HEK293 (cell line): ENCODE measurements at regions not wholly inside any gene's neighbourhood (a gene's known extent, or its start where the extent isn't known, plus 50 kb on each side); places are given as distances from the start of the nearest gene placed in this dataset.

Experiments
- CTCF ChIA-PET: fragments of 350-600 bp; formaldehyde crosslinking; extraction: SDS; loops from one replicate; lab custom pipeline; 2021; ENCODE audit warnings: antibody characterized with exemption; lab: Yijun Ruan, JAX
- POLR2A ChIA-PET: fragments of 300-600 bp; formaldehyde crosslinking; extraction: SDS; loops from one replicate; lab custom pipeline; 2020; ENCODE audit warnings: antibody characterized with exemption, inconsistent platforms; lab: Yijun Ruan, JAX
- H3K27ac ChIP-seq: fragments of 200-500 bp; sonication (Bioruptor generic); 2 replicates; pipeline ENCODE4 v1.5.1; 2014; ENCODE audit warnings: low read depth, low read length, control low read depth, inconsistent platforms; ENCODE audit errors: extremely low read depth
- H3K36me3 ChIP-seq, 2 experiments: fragments of 200-500 bp in 1 of 2; sonication (Bioruptor generic) in 1 of 2; 1 replicate in 1 of 2; 2 replicates in 1 of 2; pipeline ENCODE4 v1.5.1; 2014 to 2017; ENCODE audit warnings: inconsistent platforms in 2 of 2, low read length in 2 of 2; ENCODE audit not compliant: control insufficient read depth in 2 of 2, insufficient read depth in 1 of 2
- H3K4me1 ChIP-seq: fragments of 200-500 bp; sonication (Bioruptor generic); 2 replicates; pipeline ENCODE4 v1.5.1; 2014; ENCODE audit warnings: mild to moderate bottlenecking, low read length, inconsistent platforms; ENCODE audit not compliant: control insufficient read depth, insufficient read depth
- H3K4me3 ChIP-seq: 2 replicates; pipeline ENCODE4 v1.5.1; 2011; ENCODE audit warnings: low read depth, mild to moderate bottlenecking, control low read depth, low read length, moderate library complexity
- H3K9me3 ChIP-seq: fragments of 200-500 bp; sonication (Bioruptor generic); 2 replicates; pipeline ENCODE4 v1.5.1; 2014; ENCODE audit warnings: low read depth, low read length, inconsistent platforms; ENCODE audit not compliant: control insufficient read depth, insufficient read depth
- GLI4 ChIP-seq: fragments of 450-650 bp; formaldehyde crosslinking; IDR thresholded peaks from 2 replicates; pipeline ENCODE4 v1.5.1; 2016; ENCODE audit warnings: missing biosample characterization, missing genetic modification characterization
- GLIS1 ChIP-seq: fragments of 450-650 bp; formaldehyde crosslinking; IDR thresholded peaks from 2 replicates; pipeline ENCODE4 v1.5.1; 2016; ENCODE audit warnings: missing biosample characterization, missing genetic modification characterization
- HOXD13 ChIP-seq: sonication (generic); formaldehyde crosslinking; IDR thresholded peaks from 2 replicates; pipeline ENCODE4 v1.8.0; 2022; ENCODE audit warnings: missing genetic modification reagents, borderline replicate concordance
- KLF16 ChIP-seq: fragments of 450-650 bp; formaldehyde crosslinking; IDR thresholded peaks from 2 replicates; pipeline ENCODE4 v1.5.1; 2017; ENCODE audit warnings: missing biosample characterization, missing genetic modification characterization
- SP3 ChIP-seq: fragments of 450-650 bp; formaldehyde crosslinking; IDR thresholded peaks from 2 replicates; pipeline ENCODE4 v1.5.1; 2016; ENCODE audit warnings: missing biosample characterization, missing genetic modification characterization
- ZNF132 ChIP-seq: fragments of 450-650 bp; formaldehyde crosslinking; IDR thresholded peaks from 2 replicates; pipeline ENCODE4 v1.5.1; 2017; ENCODE audit warnings: missing biosample characterization, missing genetic modification characterization, borderline replicate concordance
- ZNF23 ChIP-seq: fragments of 450-650 bp; formaldehyde crosslinking; IDR thresholded peaks from 2 replicates; pipeline ENCODE4 v1.5.1; 2016; ENCODE audit warnings: missing biosample characterization, missing genetic modification characterization, borderline replicate concordance
- ZNF239 ChIP-seq: fragments of 450-650 bp; formaldehyde crosslinking; IDR thresholded peaks from 2 replicates; pipeline ENCODE4 v1.5.1; 2016; ENCODE audit warnings: missing biosample characterization, missing genetic modification characterization
- ZNF311 ChIP-seq: fragments of 450-650 bp; formaldehyde crosslinking; IDR thresholded peaks from 2 replicates; pipeline ENCODE4 v1.5.1; 2017; ENCODE audit warnings: missing biosample characterization, missing genetic modification characterization, borderline replicate concordance
- ZNF423 ChIP-seq: fragments of 450-650 bp; formaldehyde crosslinking; IDR thresholded peaks from 2 replicates; pipeline ENCODE4 v1.5.1; 2016; ENCODE audit warnings: missing biosample characterization, missing genetic modification characterization
- ZNF433 ChIP-seq: fragments of 450-650 bp; formaldehyde crosslinking; IDR thresholded peaks from 2 replicates; pipeline ENCODE4 v1.5.1; 2016; ENCODE audit warnings: missing biosample characterization, missing genetic modification characterization, low read depth
- ZNF664 ChIP-seq: fragments of 450-650 bp; formaldehyde crosslinking; IDR thresholded peaks from 2 replicates; pipeline ENCODE4 v1.5.1; 2016; ENCODE audit warnings: missing biosample characterization, missing genetic modification characterization
- ZNF670 ChIP-seq: fragments of 450-650 bp; formaldehyde crosslinking; IDR thresholded peaks from 2 replicates; pipeline ENCODE4 v1.5.1; 2016; ENCODE audit warnings: missing biosample characterization, missing genetic modification characterization, low read depth
- ZNF776 ChIP-seq: fragments of 450-650 bp; formaldehyde crosslinking; IDR thresholded peaks from 2 replicates; pipeline ENCODE4 v1.5.0; 2017; ENCODE audit warnings: missing biosample characterization, missing genetic modification characterization, borderline replicate concordance
- TF ChIP-seq, protein P1 (sequence below): fragments of 450-650 bp; formaldehyde crosslinking; IDR thresholded peaks from 2 replicates; pipeline ENCODE4 v1.5.1; 2016; ENCODE audit warnings: missing biosample characterization, missing genetic modification characterization
- TF ChIP-seq, protein P2 (sequence below): sonication (generic); formaldehyde crosslinking; IDR thresholded peaks from 2 replicates; pipeline ENCODE4 v1.8.1; 2022; ENCODE audit warnings: mild to moderate bottlenecking, moderate library complexity, missing genetic modification reagents
- TF ChIP-seq, protein P3 (sequence below): fragments of 450-650 bp; formaldehyde crosslinking; IDR thresholded peaks from 2 replicates; pipeline ENCODE4 v1.5.1; 2017; ENCODE audit warnings: missing biosample characterization, missing genetic modification characterization
- TF ChIP-seq, protein P4 (sequence below): fragments of 450-650 bp; formaldehyde crosslinking; IDR thresholded peaks from 2 replicates; pipeline ENCODE4 v1.5.1; 2017; ENCODE audit warnings: missing biosample characterization, mild to moderate bottlenecking, missing genetic modification characterization, moderate library complexity
- TF ChIP-seq, protein P5 (sequence below): fragments of 450-650 bp; formaldehyde crosslinking; IDR thresholded peaks from 2 replicates; pipeline ENCODE4 v1.5.1; 2016; ENCODE audit warnings: missing biosample characterization, missing genetic modification characterization
- TF ChIP-seq, protein P6 (sequence below): fragments of 450-650 bp; formaldehyde crosslinking; IDR thresholded peaks from 2 replicates; pipeline ENCODE4 v1.5.1; 2016; ENCODE audit warnings: missing biosample characterization, missing genetic modification characterization

DNA sequence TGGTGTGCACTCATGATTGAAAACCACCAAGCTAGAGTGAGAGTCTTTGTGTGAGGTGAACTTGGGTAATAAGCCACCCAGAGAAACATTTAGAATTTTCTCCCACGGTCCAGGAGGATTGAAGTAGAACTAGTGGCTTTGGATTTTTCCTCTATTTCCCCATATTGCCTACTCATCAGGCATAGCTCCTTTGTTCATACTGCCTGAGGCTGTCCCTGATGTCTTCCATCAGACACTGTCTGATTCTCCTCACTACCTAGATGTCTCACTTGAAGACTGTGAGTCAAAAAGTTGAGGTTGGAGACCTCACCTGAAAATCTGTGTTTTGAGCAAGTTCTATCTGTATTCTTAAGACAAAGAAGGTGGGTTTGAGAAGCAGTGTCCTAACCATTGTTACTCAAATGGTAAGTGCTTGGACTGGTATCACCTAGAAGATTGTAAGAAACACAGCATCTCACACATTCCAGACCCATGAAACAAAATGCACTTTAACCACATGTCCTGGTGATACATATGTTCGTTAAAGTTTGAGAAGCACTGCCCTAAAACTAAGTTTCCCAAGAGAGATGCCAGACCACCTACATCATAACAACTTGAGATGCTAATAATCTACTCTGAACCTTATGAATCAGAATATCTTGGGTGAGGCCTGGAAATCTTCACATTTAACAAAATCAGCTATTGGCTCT is 523.4 kb upstream of the BTBD3 start (continued):
- no peak for TF ChIP-seq SP3
- TF ChIP-seq, protein P1, sequence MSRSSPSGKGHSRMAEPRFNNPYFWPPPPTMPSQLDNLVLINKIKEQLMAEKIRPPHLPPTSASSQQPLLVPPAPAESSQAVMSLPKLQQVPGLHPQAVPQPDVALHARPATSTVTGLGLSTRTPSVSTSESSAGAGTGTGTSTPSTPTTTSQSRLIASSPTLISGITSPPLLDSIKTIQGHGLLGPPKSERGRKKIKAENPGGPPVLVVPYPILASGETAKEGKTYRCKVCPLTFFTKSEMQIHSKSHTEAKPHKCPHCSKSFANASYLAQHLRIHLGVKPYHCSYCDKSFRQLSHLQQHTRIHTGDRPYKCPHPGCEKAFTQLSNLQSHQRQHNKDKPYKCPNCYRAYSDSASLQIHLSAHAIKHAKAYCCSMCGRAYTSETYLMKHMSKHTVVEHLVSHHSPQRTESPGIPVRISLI: no peak

DNA sequence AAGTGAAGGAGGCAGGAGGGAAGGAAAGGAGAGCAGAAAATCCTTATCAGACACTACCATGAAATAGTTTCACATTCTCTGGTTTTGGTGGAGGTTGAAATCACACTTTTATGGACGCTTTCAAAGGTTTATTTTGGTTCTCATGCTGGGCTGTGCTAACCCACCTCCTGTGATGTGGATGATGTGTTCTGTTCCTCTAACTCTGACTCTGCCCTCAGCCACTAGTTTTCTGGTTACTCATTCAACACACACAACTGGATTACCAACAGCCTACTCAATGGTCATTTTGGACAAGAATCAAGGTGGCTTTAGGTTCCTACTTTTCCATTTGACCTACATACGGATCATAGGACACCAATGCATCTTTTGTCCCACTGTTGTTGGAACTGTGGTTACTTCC is 522.1 kb upstream of the BTBD3 start:
- no peak for TF ChIP-seq ZNF311 (tag by site-specific recombination)
- TF ChIP-seq, protein P2, sequence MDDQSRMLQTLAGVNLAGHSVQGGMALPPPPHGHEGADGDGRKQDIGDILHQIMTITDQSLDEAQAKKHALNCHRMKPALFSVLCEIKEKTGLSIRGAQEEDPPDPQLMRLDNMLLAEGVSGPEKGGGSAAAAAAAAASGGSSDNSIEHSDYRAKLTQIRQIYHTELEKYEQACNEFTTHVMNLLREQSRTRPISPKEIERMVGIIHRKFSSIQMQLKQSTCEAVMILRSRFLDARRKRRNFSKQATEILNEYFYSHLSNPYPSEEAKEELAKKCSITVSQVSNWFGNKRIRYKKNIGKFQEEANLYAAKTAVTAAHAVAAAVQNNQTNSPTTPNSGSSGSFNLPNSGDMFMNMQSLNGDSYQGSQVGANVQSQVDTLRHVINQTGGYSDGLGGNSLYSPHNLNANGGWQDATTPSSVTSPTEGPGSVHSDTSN (CRISPR knock-in tag): no peak
- TF ChIP-seq, protein P3, sequence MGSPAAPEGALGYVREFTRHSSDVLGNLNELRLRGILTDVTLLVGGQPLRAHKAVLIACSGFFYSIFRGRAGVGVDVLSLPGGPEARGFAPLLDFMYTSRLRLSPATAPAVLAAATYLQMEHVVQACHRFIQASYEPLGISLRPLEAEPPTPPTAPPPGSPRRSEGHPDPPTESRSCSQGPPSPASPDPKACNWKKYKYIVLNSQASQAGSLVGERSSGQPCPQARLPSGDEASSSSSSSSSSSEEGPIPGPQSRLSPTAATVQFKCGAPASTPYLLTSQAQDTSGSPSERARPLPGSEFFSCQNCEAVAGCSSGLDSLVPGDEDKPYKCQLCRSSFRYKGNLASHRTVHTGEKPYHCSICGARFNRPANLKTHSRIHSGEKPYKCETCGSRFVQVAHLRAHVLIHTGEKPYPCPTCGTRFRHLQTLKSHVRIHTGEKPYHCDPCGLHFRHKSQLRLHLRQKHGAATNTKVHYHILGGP (tag by site-specific recombination): no peak
- TF ChIP-seq ZNF776 (tag by site-specific recombination): no peak
- TF ChIP-seq, protein P4, sequence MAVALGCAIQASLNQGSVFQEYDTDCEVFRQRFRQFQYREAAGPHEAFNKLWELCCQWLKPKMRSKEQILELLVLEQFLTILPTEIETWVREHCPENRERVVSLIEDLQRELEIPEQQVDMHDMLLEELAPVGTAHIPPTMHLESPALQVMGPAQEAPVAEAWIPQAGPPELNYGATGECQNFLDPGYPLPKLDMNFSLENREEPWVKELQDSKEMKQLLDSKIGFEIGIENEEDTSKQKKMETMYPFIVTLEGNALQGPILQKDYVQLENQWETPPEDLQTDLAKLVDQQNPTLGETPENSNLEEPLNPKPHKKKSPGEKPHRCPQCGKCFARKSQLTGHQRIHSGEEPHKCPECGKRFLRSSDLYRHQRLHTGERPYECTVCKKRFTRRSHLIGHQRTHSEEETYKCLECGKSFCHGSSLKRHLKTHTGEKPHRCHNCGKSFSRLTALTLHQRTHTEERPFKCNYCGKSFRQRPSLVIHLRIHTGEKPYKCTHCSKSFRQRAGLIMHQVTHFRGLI (tag by site-specific recombination): no peak
- no peak for TF ChIP-seq HOXD13 (CRISPR knock-in tag)
- Histone ChIP-seq H3K4me3 (no peak overlapping the region), H3K27ac (no peak overlapping the region), H3K4me1 (no peaks in the 10 kb centered on the region), H3K36me3 (no peaks in the 10 kb centered on the region), H3K9me3 (no peaks in the 10 kb centered on the region)
- ChIA-PET CTCF (no interaction called here), POLR2A (no interaction called here)

DNA sequence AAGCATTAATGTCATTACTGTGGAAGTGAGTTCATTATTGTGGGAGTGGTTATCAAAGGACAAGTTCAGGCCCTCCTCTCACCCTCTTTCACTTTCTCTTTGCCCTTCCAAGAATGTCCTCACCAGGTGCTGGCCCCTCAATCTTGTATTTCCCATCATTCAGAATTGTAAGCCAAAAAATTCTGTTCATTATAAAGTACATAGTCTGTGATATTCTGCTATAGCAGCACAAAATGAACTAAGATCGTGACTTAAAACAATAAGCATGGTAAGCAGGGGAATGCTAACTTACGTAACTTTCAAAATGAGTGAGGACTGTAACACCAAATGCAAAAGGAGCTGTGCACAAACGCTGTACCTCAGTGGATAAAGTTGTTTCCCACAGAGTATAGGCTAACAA is 515.7 kb upstream of the BTBD3 start:
- H3K4me1 ChIP-seq: no peaks in the 10 kb centered on the region
- POLR2A ChIA-PET: no interaction called here
- H3K4me3 ChIP-seq: no peak overlapping the region
- H3K27ac ChIP-seq: no peak overlapping the region
- no peaks in the 10 kb centered on the region for H3K36me3 ChIP-seq
- H3K9me3 ChIP-seq: no peaks in the 10 kb centered on the region
- CTCF ChIA-PET: no interaction called here
- TF ChIP-seq, protein P5, sequence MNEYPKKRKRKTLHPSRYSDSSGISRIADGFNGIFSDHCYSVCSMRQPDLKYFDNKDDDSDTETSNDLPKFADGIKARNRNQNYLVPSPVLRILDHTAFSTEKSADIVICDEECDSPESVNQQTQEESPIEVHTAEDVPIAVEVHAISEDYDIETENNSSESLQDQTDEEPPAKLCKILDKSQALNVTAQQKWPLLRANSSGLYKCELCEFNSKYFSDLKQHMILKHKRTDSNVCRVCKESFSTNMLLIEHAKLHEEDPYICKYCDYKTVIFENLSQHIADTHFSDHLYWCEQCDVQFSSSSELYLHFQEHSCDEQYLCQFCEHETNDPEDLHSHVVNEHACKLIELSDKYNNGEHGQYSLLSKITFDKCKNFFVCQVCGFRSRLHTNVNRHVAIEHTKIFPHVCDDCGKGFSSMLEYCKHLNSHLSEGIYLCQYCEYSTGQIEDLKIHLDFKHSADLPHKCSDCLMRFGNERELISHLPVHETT (tag by site-specific recombination): no peak
- no peak for TF ChIP-seq KLF16 (tag by site-specific recombination)
- no peak for TF ChIP-seq ZNF132 (tag by site-specific recombination)
- TF ChIP-seq ZNF670 (tag by site-specific recombination): no peak
- TF ChIP-seq ZNF23: no peak
- TF ChIP-seq ZNF433 (tag by site-specific recombination): no peak
- TF ChIP-seq ZNF664: no peak
- TF ChIP-seq, protein P6, sequence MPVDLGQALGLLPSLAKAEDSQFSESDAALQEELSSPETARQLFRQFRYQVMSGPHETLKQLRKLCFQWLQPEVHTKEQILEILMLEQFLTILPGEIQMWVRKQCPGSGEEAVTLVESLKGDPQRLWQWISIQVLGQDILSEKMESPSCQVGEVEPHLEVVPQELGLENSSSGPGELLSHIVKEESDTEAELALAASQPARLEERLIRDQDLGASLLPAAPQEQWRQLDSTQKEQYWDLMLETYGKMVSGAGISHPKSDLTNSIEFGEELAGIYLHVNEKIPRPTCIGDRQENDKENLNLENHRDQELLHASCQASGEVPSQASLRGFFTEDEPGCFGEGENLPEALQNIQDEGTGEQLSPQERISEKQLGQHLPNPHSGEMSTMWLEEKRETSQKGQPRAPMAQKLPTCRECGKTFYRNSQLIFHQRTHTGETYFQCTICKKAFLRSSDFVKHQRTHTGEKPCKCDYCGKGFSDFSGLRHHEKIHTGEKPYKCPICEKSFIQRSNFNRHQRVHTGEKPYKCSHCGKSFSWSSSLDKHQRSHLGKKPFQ: no peak
- TF ChIP-seq ZNF423 (tag by site-specific recombination): no peak
- no peak for TF ChIP-seq GLIS1 (tag by site-specific recombination)
- no peak for TF ChIP-seq ZNF239 (tag by site-specific recombination)
- no peak for TF ChIP-seq GLI4 (tag by site-specific recombination)
- TF ChIP-seq HOXD13 (CRISPR knock-in tag): no peak
- TF ChIP-seq, all 188 proteins: peak for 0
